ENCODE measurements at regions not wholly inside any gene's neighbourhood (a gene's known extent, or its start where the extent isn't known, plus 50 kb on each side); places are given as distances from the start of the nearest gene placed in this dataset.

DNA sequence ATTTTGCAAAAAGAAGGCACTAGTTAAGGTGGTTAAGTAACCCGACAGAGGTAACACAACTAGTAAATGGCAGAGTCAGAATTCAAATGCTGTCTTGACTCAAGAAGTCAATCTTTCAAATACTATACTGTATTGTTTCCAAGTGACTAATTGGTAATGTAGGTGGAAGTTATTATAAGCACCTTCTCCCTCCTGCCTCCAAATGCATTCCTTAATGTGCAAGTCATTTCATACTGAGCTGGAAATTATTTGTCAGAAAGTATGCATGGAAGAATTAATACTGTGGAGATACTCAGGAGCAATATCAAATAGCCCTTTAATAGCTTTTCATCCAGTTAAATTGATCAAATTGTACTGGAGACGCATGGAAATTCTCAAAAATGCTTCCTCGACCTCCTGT is 579.1 kb downstream of the DOK5 start:
- TF ChIP-seq, protein P1, sequence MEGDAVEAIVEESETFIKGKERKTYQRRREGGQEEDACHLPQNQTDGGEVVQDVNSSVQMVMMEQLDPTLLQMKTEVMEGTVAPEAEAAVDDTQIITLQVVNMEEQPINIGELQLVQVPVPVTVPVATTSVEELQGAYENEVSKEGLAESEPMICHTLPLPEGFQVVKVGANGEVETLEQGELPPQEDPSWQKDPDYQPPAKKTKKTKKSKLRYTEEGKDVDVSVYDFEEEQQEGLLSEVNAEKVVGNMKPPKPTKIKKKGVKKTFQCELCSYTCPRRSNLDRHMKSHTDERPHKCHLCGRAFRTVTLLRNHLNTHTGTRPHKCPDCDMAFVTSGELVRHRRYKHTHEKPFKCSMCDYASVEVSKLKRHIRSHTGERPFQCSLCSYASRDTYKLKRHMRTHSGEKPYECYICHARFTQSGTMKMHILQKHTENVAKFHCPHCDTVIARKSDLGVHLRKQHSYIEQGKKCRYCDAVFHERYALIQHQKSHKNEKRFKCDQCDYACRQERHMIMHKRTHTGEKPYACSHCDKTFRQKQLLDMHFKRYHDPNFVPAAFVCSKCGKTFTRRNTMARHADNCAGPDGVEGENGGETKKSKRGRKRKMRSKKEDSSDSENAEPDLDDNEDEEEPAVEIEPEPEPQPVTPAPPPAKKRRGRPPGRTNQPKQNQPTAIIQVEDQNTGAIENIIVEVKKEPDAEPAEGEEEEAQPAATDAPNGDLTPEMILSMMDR (IDR thresholded peaks at IDR 0.05), result no peak
- no peak for TF ChIP-seq POLR2A (IDR thresholded peaks at IDR 0.05; ENCODE audit: low read depth)

Data from esophagus muscularis mucosa (tissue), 3 donors.